HG03097 (cell line): ENCODE measurements at regions not wholly inside any gene's neighbourhood (a gene's known extent, or its start where the extent isn't known, plus 50 kb on each side); places are given as distances from the start of the nearest gene placed in this dataset.

Source experiments
- ATAC-seq: cut with Tn5 transposase; IDR thresholded peaks from one replicate; pipeline ENCODE4 v1.9.1; 2021; ENCODE audit not compliant: unreplicated experiment, low FRiP score

- no peak for ATAC-seq
Measured at GRCh38 chr5:124480022-124480421, 266.4 kb downstream of the ZNF608 start.

GRCh38 chr5:124478264-124478663 is 268.2 kb downstream of the ZNF608 start:
- no peak for ATAC-seq

- ATAC-seq = no peak
Measured at GRCh38 chr5:124477577-124477976, 268.9 kb downstream of the ZNF608 start.

- no peak for ATAC-seq
Measured at GRCh38 chr5:124477062-124477461, 269.4 kb downstream of the ZNF608 start.

GRCh38 chr5:124474528-124475215 is 271.8 kb downstream of the ZNF608 start:
- no peak for ATAC-seq

GRCh38 chr5:124468671-124469411 is 277.6 kb downstream of the ZNF608 start:
- ATAC-seq = no peak

GRCh38 chr5:124467745-124468144 is 278.7 kb downstream of the ZNF608 start:
- no peak for ATAC-seq

GRCh38 chr5:124466011-124466410 is 280.4 kb downstream of the ZNF608 start:
- ATAC-seq = no peak

GRCh38 chr5:124463851-124464250 is 282.6 kb downstream of the ZNF608 start:
- no peak for ATAC-seq

- no peak for ATAC-seq
Measured at GRCh38 chr5:124462751-124463150, 283.7 kb downstream of the ZNF608 start.

GRCh38 chr5:124461941-124462340 is 284.5 kb downstream of the ZNF608 start:
- no peak for ATAC-seq

- no peak for ATAC-seq
Measured at GRCh38 chr5:124461157-124461556, 285.3 kb downstream of the ZNF608 start.

- ATAC-seq = no peak
Measured at GRCh38 chr5:124460642-124461041, 285.8 kb downstream of the ZNF608 start.

GRCh38 chr5:124459984-124460383 is 286.5 kb downstream of the ZNF608 start:
- no peak for ATAC-seq

GRCh38 chr5:124457901-124458300 is 288.5 kb downstream of the ZNF608 start:
- ATAC-seq = no peak

GRCh38 chr5:124457101-124457500 is 289.3 kb downstream of the ZNF608 start:
- no peak for ATAC-seq

- ATAC-seq = no peak
Measured at GRCh38 chr5:124456249-124456648, 290.2 kb downstream of the ZNF608 start.

- no peak for ATAC-seq
Measured at GRCh38 chr5:124454081-124454480, 292.4 kb downstream of the ZNF608 start.

GRCh38 chr5:124453221-124454051 is 293.0 kb downstream of the ZNF608 start:
- peak; percentile 98 for ATAC-seq

GRCh38 chr5:124452412-124452811 is 294.0 kb downstream of the ZNF608 start:
- no peak for ATAC-seq

- ATAC-seq = no peak
Measured at GRCh38 chr5:124451721-124452383, 294.6 kb downstream of the ZNF608 start.
